PC-3 (cell line): ENCODE measurements at regions not wholly inside any gene's neighbourhood (a gene's known extent, or its start where the extent isn't known, plus 50 kb on each side); places are given as distances from the start of the nearest gene placed in this dataset.

ENCODE experiments used
- CTCF ChIP-seq: fragments of 300-600 bp; sonication (generic); conservative IDR thresholded peaks from 2 replicates; pipeline ENCODE4 v1.5.1; 2017; ENCODE audit warnings: antibody characterized with exemption, low read depth, mild to moderate bottlenecking, low read length
- EZH2 ChIP-seq: fragments of 300-600 bp; sonication (generic); IDR thresholded peaks from one replicate; pipeline ENCODE4 v1.6.1; 2017; ENCODE audit warnings: antibody characterized with exemption, mild to moderate bottlenecking, low read length; ENCODE audit not compliant: unreplicated experiment
- EZH2phosphoT487 ChIP-seq: fragments of 300-600 bp; sonication (generic); IDR thresholded peaks from 2 replicates; pipeline ENCODE4 v1.6.1; 2018; ENCODE audit warnings: mild to moderate bottlenecking, antibody characterized with exemption, low read length, borderline replicate concordance

- TF ChIP-seq EZH2 (no peak), CTCF (no peak), EZH2phosphoT487 (no peak)
These were observed 311.4 kb downstream of the CBLN1 start for GRCh38 chr16:48970216-48970615.
